WTC11 (cell line): ENCODE measurements at regions not wholly inside any gene's neighbourhood (a gene's known extent, or its start where the extent isn't known, plus 50 kb on each side); places are given as distances from the start of the nearest gene placed in this dataset.

Source experiments
- ATAC-seq: fragments of 200-7000 bp; cut with Tn5 transposase; 2 replicates; pipeline ENCODE4 v1.10.0; 2021; ENCODE audit warnings: mild to moderate bottlenecking, moderate library complexity
- CTCF ChIA-PET: fragments of 300-600 bp; sonication (Branson Sonifier 250); formaldehyde crosslinking; loops from one replicate; lab custom pipeline; 2021; ENCODE audit warnings: antibody characterized with exemption; lab: Charles Lee
- POLR2A ChIA-PET: fragments of 350-600 bp; sonication (Branson Sonifier 250); formaldehyde crosslinking; loops from one replicate; lab custom pipeline; 2021; ENCODE audit warnings: antibody characterized with exemption; lab: Charles Lee
- DNase-seq: peaks from one replicate; pipeline ENCODE4 v3.0.0; 2021; ENCODE audit warnings: low spot score
- H3K27ac Mint-ChIP-seq: 2 replicates; pipeline ENCODE4 v1.8.0; 2021; ENCODE audit warnings: mixed read lengths
- H3K27me3 Mint-ChIP-seq: 2 replicates; pipeline ENCODE4 v1.8.0; 2021; ENCODE audit warnings: low read depth, mild to moderate bottlenecking, moderate library complexity, mixed read lengths
- H3K36me3 Mint-ChIP-seq: 2 replicates; pipeline ENCODE4 v1.8.0; 2021; ENCODE audit warnings: mixed read lengths
- H3K4me1 Mint-ChIP-seq: 2 replicates; pipeline ENCODE4 v1.8.0; 2022; ENCODE audit warnings: mixed read lengths
- H3K4me3 Mint-ChIP-seq: 2 replicates; pipeline ENCODE4 v1.8.0; 2021; ENCODE audit warnings: mild to moderate bottlenecking, moderate library complexity, mixed read lengths
- H3K9me3 Mint-ChIP-seq: 2 replicates; pipeline ENCODE4 v1.8.0; 2021; ENCODE audit warnings: mixed read lengths
- AFF4 ChIP-seq: sonication (generic); formaldehyde crosslinking; IDR thresholded peaks from 2 replicates; pipeline ENCODE4 v1.8.1; 2023; ENCODE audit warnings: mild to moderate bottlenecking, missing genetic modification reagents, borderline replicate concordance
- AR ChIP-seq: fragments of 250-450 bp; sonication (Bioruptor Pico); IDR thresholded peaks from 2 replicates; pipeline ENCODE4 v1.9.0; 2021; ENCODE audit warnings: mild to moderate bottlenecking
- ATF6 ChIP-seq: sonication (generic); formaldehyde crosslinking; IDR thresholded peaks from 2 replicates; pipeline ENCODE4 v1.8.1; 2023; ENCODE audit warnings: mild to moderate bottlenecking, missing genetic modification reagents
- CDX4 ChIP-seq: fragments of 250-450 bp; sonication (Bioruptor Pico); IDR thresholded peaks from 2 replicates; pipeline ENCODE4 v1.9.0; 2021; ENCODE audit warnings: moderate library complexity, mild to moderate bottlenecking, inconsistent platforms, borderline replicate concordance
- CREM ChIP-seq: sonication (generic); formaldehyde crosslinking; IDR thresholded peaks from 2 replicates; pipeline ENCODE4 v1.8.1; 2022; ENCODE audit warnings: mild to moderate bottlenecking, missing genetic modification reagents, moderate library complexity
- E2F4 ChIP-seq: sonication (generic); formaldehyde crosslinking; IDR thresholded peaks from 2 replicates; pipeline ENCODE4 v1.8.1; 2022; ENCODE audit warnings: low read depth, mild to moderate bottlenecking, moderate library complexity, missing genetic modification reagents, borderline replicate concordance
- E2F5 ChIP-seq: sonication (generic); formaldehyde crosslinking; IDR thresholded peaks from 2 replicates; pipeline ENCODE4 v1.8.1; 2022; ENCODE audit warnings: mild to moderate bottlenecking, moderate library complexity, missing genetic modification reagents
- FOXK1 ChIP-seq: sonication (generic); formaldehyde crosslinking; IDR thresholded peaks from 2 replicates; pipeline ENCODE4 v1.8.0; 2022; ENCODE audit warnings: mild to moderate bottlenecking, moderate library complexity, missing genetic modification reagents
- GRHL2 ChIP-seq: fragments of 250-450 bp; sonication (Bioruptor Pico); IDR thresholded peaks from 2 replicates; pipeline ENCODE4 v1.8.0; 2022; ENCODE audit warnings: mild to moderate bottlenecking, moderate library complexity; ENCODE audit not compliant: insufficient replicate concordance, severe bottlenecking
- JAZF1 ChIP-seq: fragments of 250-450 bp; sonication (Bioruptor Pico); IDR thresholded peaks from 2 replicates; pipeline ENCODE4 v1.9.0; 2021; ENCODE audit warnings: moderate library complexity, mild to moderate bottlenecking, inconsistent platforms
- NFE2L1 ChIP-seq: sonication (generic); formaldehyde crosslinking; IDR thresholded peaks from 2 replicates; pipeline ENCODE4 v1.8.1; 2023; ENCODE audit warnings: missing genetic modification reagents
- RELA ChIP-seq: sonication (generic); formaldehyde crosslinking; IDR thresholded peaks from 2 replicates; pipeline ENCODE4 v1.8.1; 2022; ENCODE audit warnings: missing genetic modification reagents, mild to moderate bottlenecking, borderline replicate concordance
- ZNF281 ChIP-seq: sonication (generic); formaldehyde crosslinking; IDR thresholded peaks from 2 replicates; pipeline ENCODE4 v1.8.0; 2023; ENCODE audit warnings: mild to moderate bottlenecking, missing genetic modification reagents
- ZNF416 ChIP-seq: fragments of 250-450 bp; sonication (Bioruptor Pico); IDR thresholded peaks from 2 replicates; pipeline ENCODE4 v1.9.0; 2021; ENCODE audit warnings: mild to moderate bottlenecking, inconsistent platforms
- ZNF423 ChIP-seq: fragments of 250-450 bp; sonication (Bioruptor Pico); IDR thresholded peaks from 2 replicates; pipeline ENCODE4 v2.1.2; 2022; ENCODE audit warnings: mild to moderate bottlenecking, moderate library complexity

- TF ChIP-seq E2F4 (CRISPR knock-in tag): no peak
These were observed 83.8 kb upstream of the FAM20A start (continued) for GRCh38 chr17:68684949-68685357.

GRCh38 chr17:68682903-68683302, 81.7 kb upstream of the FAM20A start:
- TF ChIP-seq AFF4: no peak
- no peak for TF ChIP-seq GRHL2 (CRISPR knock-in tag)
- TF ChIP-seq ZNF423 (CRISPR knock-in tag): no peak
- no peak for TF ChIP-seq ATF6 (CRISPR knock-in tag)
- TF ChIP-seq RELA (CRISPR knock-in tag): no peak
- no peak for TF ChIP-seq JAZF1 (CRISPR knock-in tag)
- ChIA-PET CTCF (no interaction called here), POLR2A (no interaction called here)
- Mint-ChIP-seq H3K27me3 (no peaks in the 10 kb centered on the region), H3K36me3 (no peaks in the 10 kb centered on the region), H3K9me3 (peaks cover 26% of the 10 kb centered on the region), H3K4me1 (peaks cover 4% of the 10 kb centered on the region; the same call in 1 of the 2 replicates), H3K27ac (no peak overlapping the region), H3K4me3 (no peak overlapping the region)
- ATAC-seq (no peak), DNase-seq (no peak)

GRCh38 chr17:68679882-68680281, 78.7 kb upstream of the FAM20A start:
- Mint-ChIP-seq H3K36me3 (no peaks in the 10 kb centered on the region), H3K4me1 (peaks cover 10% of the 10 kb centered on the region), H3K4me3 (no peak overlapping the region), H3K27ac (no peak overlapping the region), H3K27me3 (no peaks in the 10 kb centered on the region), H3K9me3 (peaks cover 22% of the 10 kb centered on the region)
- ATAC-seq: no peak
- ChIA-PET POLR2A (no interaction called here), CTCF (no interaction called here)
- no peak for DNase-seq
- TF ChIP-seq ZNF423 (CRISPR knock-in tag) (no peak), E2F4 (CRISPR knock-in tag) (no peak), ZNF416 (no peak), CDX4 (no peak), ZNF281 (CRISPR knock-in tag) (no peak), NFE2L1 (CRISPR knock-in tag) (no peak), E2F5 (no peak), CREM (CRISPR knock-in tag) (no peak), FOXK1 (CRISPR knock-in tag) (no peak), AR (no peak)
